Esophagus muscularis mucosa (tissue), 4 donors: ENCODE measurements at regions not wholly inside any gene's neighbourhood (a gene's known extent, or its start where the extent isn't known, plus 50 kb on each side); places are given as distances from the start of the nearest gene placed in this dataset.

Experiments
- DNase-seq: peaks from one replicate; pipeline ENCODE4 v3.0.0-alpha.2; 2017; ENCODE audit errors: extremely low spot score
- H3K27ac ChIP-seq, 4 donors: fragments of 200-600 bp; sonication (generic); replicated peaks in 1 of 4; 1 replicate in 3 of 4; 2 replicates in 1 of 4; pipeline ENCODE4 v1.5.1; 2016 to 2019; ENCODE audit warnings: mild to moderate bottlenecking in 1 of 4
- H3K27me3 ChIP-seq, 4 donors: fragments of 200-600 bp; sonication (generic); one replicate each; pipeline versions ENCODE4 v1.5.1 to v1.6.0; 2016 to 2019
- H3K36me3 ChIP-seq, 4 donors: fragments of 200-600 bp; sonication (generic); one replicate each; pipeline ENCODE4 v1.5.1; 2016 to 2019
- H3K4me1 ChIP-seq, 4 donors: fragments of 200-600 bp; sonication (generic); one replicate each; pipeline ENCODE4 v1.5.1; 2016 to 2019
- H3K4me3 ChIP-seq, 4 donors: fragments of 200-600 bp; sonication (generic); 1 replicate in 2 of 4; 2 replicates in 2 of 4; pipeline ENCODE4 v1.5.1; 2016 to 2019; ENCODE audit warnings: mild to moderate bottlenecking in 4 of 4, moderate library complexity in 1 of 4
- H3K9me3 ChIP-seq, 4 donors: fragments of 200-600 bp; sonication (generic); 1 replicate in 3 of 4; 2 replicates in 1 of 4; pipeline ENCODE4 v1.5.1; 2016 to 2019
- EP300 ChIP-seq: sonication (generic); formaldehyde crosslinking; IDR thresholded peaks from one replicate; pipeline ENCODE4 v1.6.1; 2017; ENCODE audit warnings: antibody characterized with exemption
- POLR2A ChIP-seq: fragments of 450-650 bp; IDR thresholded peaks from one replicate; pipeline ENCODE4 v1.6.1; 2017; ENCODE audit warnings: antibody characterized with exemption, moderate library complexity, mild to moderate bottlenecking, low read depth
- POLR2AphosphoS5 ChIP-seq, 2 donors: sonication (generic); formaldehyde crosslinking; IDR thresholded peaks; one replicate each; pipeline ENCODE4 v1.6.1; 2017; ENCODE audit warnings: antibody characterized with exemption in 2 of 2
- WGBS: methylation state at CpG from one replicate; pipeline ENCODE4 v1.1.5; 2018; 5-methylcytosine and 5-hydroxymethylcytosine counted together
- intact Hi-C: fragments of 100-400 bp; cut with DNase I; formaldehyde crosslinking; loops from one replicate; pipeline ENCODE4 v1.15.1; 2023
- TF ChIP-seq, protein P1 (sequence below), 3 experiments: fragments of 200-600 bp in 2 of 3; fragments of 450-650 bp in 1 of 3; sonication (generic) in 2 of 3; IDR thresholded peaks; one replicate each; pipeline ENCODE4 v1.5.1; 2017 to 2019; ENCODE audit warnings: antibody characterized with exemption in 3 of 3, mild to moderate bottlenecking in 2 of 3, moderate library complexity in 1 of 3

DNA sequence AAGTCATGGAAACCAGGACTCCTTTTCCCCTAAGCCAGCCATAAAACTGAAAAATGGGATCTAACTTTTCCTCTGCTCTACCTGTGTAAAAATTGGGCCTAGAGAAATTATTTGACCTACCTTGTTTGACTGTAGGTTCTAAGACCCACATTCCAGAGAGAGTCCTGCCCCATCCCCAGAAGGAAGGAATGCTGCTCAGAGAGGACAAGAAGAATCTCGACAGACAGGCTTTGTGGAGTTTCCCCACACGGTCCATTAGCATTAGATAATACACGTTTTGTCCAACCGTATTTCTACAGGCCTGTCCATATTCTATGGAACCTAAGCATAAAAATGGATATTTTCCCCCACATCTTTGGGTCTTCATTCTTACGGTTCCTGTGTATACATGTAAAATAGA, 403.3 kb downstream of the METTL4 start:
- intact Hi-C loops = no loop called here
- DNase-seq = no peak
- WGBS = 73% methylated on average over 5 of the region's 5 CpGs
- TF ChIP-seq POLR2A (no peak), POLR2AphosphoS5 (IDR thresholded peaks at IDR 0.05) (no peak), EP300 (no peak)
- TF ChIP-seq, protein P1, sequence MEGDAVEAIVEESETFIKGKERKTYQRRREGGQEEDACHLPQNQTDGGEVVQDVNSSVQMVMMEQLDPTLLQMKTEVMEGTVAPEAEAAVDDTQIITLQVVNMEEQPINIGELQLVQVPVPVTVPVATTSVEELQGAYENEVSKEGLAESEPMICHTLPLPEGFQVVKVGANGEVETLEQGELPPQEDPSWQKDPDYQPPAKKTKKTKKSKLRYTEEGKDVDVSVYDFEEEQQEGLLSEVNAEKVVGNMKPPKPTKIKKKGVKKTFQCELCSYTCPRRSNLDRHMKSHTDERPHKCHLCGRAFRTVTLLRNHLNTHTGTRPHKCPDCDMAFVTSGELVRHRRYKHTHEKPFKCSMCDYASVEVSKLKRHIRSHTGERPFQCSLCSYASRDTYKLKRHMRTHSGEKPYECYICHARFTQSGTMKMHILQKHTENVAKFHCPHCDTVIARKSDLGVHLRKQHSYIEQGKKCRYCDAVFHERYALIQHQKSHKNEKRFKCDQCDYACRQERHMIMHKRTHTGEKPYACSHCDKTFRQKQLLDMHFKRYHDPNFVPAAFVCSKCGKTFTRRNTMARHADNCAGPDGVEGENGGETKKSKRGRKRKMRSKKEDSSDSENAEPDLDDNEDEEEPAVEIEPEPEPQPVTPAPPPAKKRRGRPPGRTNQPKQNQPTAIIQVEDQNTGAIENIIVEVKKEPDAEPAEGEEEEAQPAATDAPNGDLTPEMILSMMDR (IDR thresholded peaks at IDR 0.05) = no peak
- no peaks in the 10 kb centered on the region for H3K27me3 ChIP-seq
- H3K4me3 ChIP-seq = no peak overlapping the region
- H3K27ac ChIP-seq = no peak overlapping the region
- peaks cover 0 to 2% (median 0%) of the 10 kb centered on the region in 4 donors for H3K4me1 ChIP-seq
- H3K9me3 ChIP-seq = no peaks in the 10 kb centered on the region
- no peaks in the 10 kb centered on the region for H3K36me3 ChIP-seq

DNA sequence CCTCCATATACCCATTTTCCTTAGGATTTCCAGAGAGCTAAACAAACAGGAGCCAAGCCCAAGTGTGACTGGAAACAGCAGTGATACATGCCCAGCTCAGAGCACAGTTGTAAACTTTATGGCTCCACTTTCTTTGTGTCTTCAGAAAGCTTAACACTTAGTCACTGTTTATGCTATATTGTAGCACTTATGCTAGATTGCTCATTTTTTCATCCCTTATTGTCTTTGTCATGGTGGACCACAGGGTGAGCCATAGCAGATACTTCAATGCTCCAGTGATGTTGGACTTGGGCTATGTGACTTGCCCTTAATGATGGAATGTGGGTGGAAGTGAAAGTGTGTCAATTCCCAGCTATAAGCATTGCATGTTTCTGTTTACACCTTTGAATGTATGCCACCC, 401.6 kb downstream of the METTL4 start:
- no peak overlapping the region for H3K4me3 ChIP-seq
- DNase-seq = no peak
- no peaks in the 10 kb centered on the region for H3K9me3 ChIP-seq
- H3K36me3 ChIP-seq = no peaks in the 10 kb centered on the region
- intact Hi-C loops = no loop called here
- peaks cover 0 to 5% (median 2%) of the 10 kb centered on the region in 4 donors for H3K4me1 ChIP-seq
- no peaks in the 10 kb centered on the region for H3K27me3 ChIP-seq
- H3K27ac ChIP-seq = no peak overlapping the region
- TF ChIP-seq POLR2AphosphoS5 (IDR thresholded peaks at IDR 0.05) (no peak), POLR2A (no peak), EP300 (no peak)
- TF ChIP-seq, protein P1 (IDR thresholded peaks at IDR 0.05) = no peak

DNA sequence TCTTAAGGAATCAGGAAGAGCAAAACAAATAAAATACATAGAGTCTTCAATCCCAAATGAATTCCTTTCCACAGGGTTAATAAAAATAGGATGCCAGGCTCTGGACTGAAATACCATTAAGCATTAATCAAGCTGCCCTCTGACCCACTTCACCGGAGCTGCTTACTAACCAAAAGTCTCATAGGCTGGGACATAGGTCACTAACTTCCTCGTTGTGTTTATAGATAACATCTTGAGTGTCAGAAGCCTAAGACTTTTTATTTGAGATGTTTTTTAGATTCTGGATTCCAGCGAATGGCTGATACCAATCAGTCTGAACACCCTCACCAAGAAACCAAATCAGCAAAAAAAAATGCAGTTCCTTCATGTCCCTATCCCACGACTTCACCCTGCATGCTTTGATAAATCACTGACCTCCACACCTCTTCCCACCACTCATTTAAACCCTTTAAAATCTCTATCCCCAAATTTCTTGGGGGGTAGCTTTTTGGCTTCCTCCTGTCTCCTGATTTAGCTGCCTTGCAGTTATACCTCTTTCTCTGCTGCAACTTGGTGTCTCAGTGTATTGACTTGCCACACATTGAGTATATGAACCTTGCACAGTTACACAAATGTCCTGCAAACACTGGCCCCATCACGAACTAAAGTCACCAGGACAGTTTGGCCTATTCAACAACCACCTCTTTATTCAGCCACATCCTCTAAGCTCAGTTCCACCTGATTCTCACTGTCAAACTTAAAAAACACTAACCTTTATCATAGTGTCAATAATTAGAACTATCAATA, 399.3 kb downstream of the METTL4 start:
- Histone ChIP-seq H3K36me3 (no peaks in the 10 kb centered on the region), H3K4me3 (no peak overlapping the region), H3K27ac (no peak overlapping the region), H3K27me3 (no peaks in the 10 kb centered on the region), H3K9me3 (no peaks in the 10 kb centered on the region), H3K4me1 (peaks cover 0 to 5% (median 2%) of the 10 kb centered on the region in 4 donors)
- intact Hi-C loops = no loop called here
- WGBS = 39% methylated on average over 5 of the region's 5 CpGs
- DNase-seq = no peak
- TF ChIP-seq POLR2A (no peak), POLR2AphosphoS5 (IDR thresholded peaks at IDR 0.05) (no peak), EP300 (no peak)
- TF ChIP-seq, protein P1 (IDR thresholded peaks at IDR 0.05) = no peak

DNA sequence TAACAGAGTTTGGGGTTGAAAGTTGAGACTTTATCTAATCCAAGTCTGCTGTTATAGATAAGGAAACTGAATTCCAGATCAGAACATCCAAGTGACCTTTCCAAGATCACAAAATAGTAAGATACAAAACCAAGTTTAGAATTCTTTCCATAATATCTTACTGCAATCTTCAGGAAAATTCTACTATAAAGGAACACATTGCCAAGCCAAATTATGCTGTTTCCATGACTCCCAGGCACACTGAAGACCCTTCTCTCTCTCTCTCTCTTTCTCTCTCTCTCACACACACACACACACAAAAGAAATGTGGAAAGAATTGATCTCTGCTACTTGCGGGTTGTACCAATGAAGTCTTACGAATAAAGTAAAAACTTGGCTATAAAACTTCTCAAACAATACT, 398.4 kb downstream of the METTL4 start:
- no peaks in the 10 kb centered on the region for H3K36me3 ChIP-seq
- WGBS = 80% methylated on average over 2 of the region's 2 CpGs
- H3K4me1 ChIP-seq = peaks cover 0 to 5% (median 2%) of the 10 kb centered on the region in 4 donors
- DNase-seq = no peak
- intact Hi-C loops = no loop called here
- H3K27ac ChIP-seq = no peak overlapping the region
- no peaks in the 10 kb centered on the region for H3K27me3 ChIP-seq
- H3K4me3 ChIP-seq = no peak overlapping the region
- no peaks in the 10 kb centered on the region for H3K9me3 ChIP-seq
- no peak for TF ChIP-seq EP300
- TF ChIP-seq POLR2A = no peak
- TF ChIP-seq POLR2AphosphoS5 (IDR thresholded peaks at IDR 0.05) = no peak
- TF ChIP-seq, protein P1 (IDR thresholded peaks at IDR 0.05) = no peak

DNA sequence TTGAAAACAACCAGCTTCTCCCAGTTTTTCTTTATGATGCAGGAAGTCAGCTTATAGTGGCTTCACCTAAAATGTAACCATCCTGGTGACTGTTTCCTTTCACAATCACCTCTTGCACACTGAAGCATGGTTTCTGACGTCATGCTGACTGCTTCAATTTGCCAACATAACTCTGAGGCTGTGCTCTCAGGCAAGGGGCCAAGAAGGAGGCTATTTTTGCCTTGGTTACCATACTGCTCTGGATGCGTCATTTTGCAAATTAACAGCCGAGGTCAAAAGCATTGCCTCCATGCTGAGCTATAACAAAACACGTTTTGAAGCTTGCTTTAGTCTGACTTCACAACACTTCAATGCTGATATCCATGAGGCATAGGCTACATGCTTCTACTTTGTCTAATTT, 397.8 kb downstream of the METTL4 start:
- TF ChIP-seq POLR2AphosphoS5 (IDR thresholded peaks at IDR 0.05) (no peak), EP300 (no peak), POLR2A (no peak)
- TF ChIP-seq, protein P1 (IDR thresholded peaks at IDR 0.05) = no peak
- DNase-seq = no peak
- no peak overlapping the region for H3K4me3 ChIP-seq
- whole genome bisulfite sequencing = 24% methylated on average over 4 of the region's 4 CpGs
- no peaks in the 10 kb centered on the region for H3K9me3 ChIP-seq
- no peaks in the 10 kb centered on the region for H3K36me3 ChIP-seq
- intact Hi-C loops = no loop called here
- H3K27ac ChIP-seq = no peak overlapping the region
- no peaks in the 10 kb centered on the region for H3K27me3 ChIP-seq
- peaks cover 0 to 5% (median 2%) of the 10 kb centered on the region in 4 donors for H3K4me1 ChIP-seq
